ENCODE measurements at regions not wholly inside any gene's neighbourhood (a gene's known extent, or its start where the extent isn't known, plus 50 kb on each side); places are given as distances from the start of the nearest gene placed in this dataset.

DNA sequence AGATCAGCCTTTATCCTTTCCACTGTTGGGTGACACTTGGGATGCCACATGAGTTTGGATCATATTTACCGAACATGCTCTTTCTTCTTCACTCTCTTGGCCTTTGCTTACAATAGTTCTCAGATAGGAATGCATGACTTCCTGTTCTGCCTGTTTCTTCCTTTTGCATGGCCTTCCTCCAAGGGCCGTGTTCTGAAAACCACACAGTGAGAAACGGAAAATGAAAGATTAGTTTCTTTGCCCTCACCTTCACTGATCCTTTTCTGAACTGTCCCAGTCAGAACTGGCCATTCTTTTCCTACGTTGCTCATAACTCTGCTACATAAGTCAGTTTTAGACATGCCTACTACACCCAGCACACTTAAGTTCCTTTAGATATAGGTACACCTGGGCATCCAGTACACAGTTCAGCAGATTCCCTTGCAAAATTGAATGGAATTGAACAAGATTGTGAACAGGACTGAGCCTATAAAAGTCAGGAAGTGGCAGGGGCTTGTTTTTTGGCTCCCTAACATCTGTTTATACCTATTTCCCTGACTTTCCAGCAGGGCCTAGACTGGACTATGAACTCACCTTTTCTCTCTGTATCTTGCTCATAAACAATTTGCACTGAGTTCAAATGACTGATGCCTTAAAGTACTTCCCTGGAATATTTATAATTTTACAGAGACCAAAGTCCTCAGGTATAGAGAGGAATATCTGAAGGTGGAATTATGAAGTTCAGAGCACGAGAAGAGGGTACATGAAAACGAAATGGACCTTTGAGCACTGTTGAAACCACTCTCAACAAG, 186.4 kb upstream of the ST6GAL2 start:
- TF ChIP-seq, protein P1, sequence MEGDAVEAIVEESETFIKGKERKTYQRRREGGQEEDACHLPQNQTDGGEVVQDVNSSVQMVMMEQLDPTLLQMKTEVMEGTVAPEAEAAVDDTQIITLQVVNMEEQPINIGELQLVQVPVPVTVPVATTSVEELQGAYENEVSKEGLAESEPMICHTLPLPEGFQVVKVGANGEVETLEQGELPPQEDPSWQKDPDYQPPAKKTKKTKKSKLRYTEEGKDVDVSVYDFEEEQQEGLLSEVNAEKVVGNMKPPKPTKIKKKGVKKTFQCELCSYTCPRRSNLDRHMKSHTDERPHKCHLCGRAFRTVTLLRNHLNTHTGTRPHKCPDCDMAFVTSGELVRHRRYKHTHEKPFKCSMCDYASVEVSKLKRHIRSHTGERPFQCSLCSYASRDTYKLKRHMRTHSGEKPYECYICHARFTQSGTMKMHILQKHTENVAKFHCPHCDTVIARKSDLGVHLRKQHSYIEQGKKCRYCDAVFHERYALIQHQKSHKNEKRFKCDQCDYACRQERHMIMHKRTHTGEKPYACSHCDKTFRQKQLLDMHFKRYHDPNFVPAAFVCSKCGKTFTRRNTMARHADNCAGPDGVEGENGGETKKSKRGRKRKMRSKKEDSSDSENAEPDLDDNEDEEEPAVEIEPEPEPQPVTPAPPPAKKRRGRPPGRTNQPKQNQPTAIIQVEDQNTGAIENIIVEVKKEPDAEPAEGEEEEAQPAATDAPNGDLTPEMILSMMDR (IDR thresholded peaks at IDR 0.05; ENCODE audit: poor library complexity, severe bottlenecking): no peak
- no peak for TF ChIP-seq EP300 (conservative IDR thresholded peaks at IDR 0.05; ENCODE audit: poor library complexity, severe bottlenecking)
